Stimulated activated naive CD4-positive, alpha-beta T cell (primary cell): ENCODE measurements at regions not wholly inside any gene's neighbourhood (a gene's known extent, or its start where the extent isn't known, plus 50 kb on each side); places are given as distances from the start of the nearest gene placed in this dataset.
"Not testable (repeated sequence)": the region's sequence is repeated elsewhere in the genome, so short reads cannot be mapped to it uniquely, and the experiment has no call there.

Source experiments
- DNase-seq, 6 experiments: peaks; one replicate each; lab custom pipeline; 2025; lab: John Stamatoyannopoulos, UW

- no peak for DNase-seq
Measured at GRCh38 chr2:105496271-105496670, 97.4 kb upstream of the FHL2 start.

GRCh38 chr2:105494683-105495425 lies 96.0 kb upstream of the FHL2 start:
- no peak for DNase-seq

GRCh38 chr2:105490956-105491355 lies 92.1 kb upstream of the FHL2 start:
- DNase-seq = no peak

- DNase-seq = no peak
Measured at GRCh38 chr2:105490204-105490603, 91.4 kb upstream of the FHL2 start.

- no peak for DNase-seq
Measured at GRCh38 chr2:105489168-105489878, 90.5 kb upstream of the FHL2 start.

GRCh38 chr2:105488285-105488684 lies 89.4 kb upstream of the FHL2 start:
- no peak for DNase-seq

GRCh38 chr2:105487142-105488069 lies 88.6 kb upstream of the FHL2 start:
- DNase-seq = no peak

GRCh38 chr2:105486762-105487141 lies 87.9 kb upstream of the FHL2 start:
- no peak for DNase-seq

GRCh38 chr2:105478670-105479069 lies 79.8 kb upstream of the FHL2 start:
- DNase-seq = no peak

GRCh38 chr2:105477050-105477620 lies 78.3 kb upstream of the FHL2 start:
- not testable (repeated sequence) for DNase-seq

GRCh38 chr2:105473011-105473410 lies 74.2 kb upstream of the FHL2 start:
- no peak for DNase-seq

- DNase-seq = no peak
Measured at GRCh38 chr2:105470979-105471378, 72.1 kb upstream of the FHL2 start.

- DNase-seq = no peak
Measured at GRCh38 chr2:105469781-105470180, 70.9 kb upstream of the FHL2 start.

GRCh38 chr2:105468582-105469042 lies 69.8 kb upstream of the FHL2 start:
- DNase-seq = peak in 1 of 6 experiments; percentile 17

GRCh38 chr2:105464325-105464724 lies 65.5 kb upstream of the FHL2 start:
- no peak for DNase-seq

GRCh38 chr2:105460048-105460732 lies 61.3 kb upstream of the FHL2 start:
- no peak for DNase-seq

- DNase-seq = no peak
Measured at GRCh38 chr2:105458076-105458475, 59.2 kb upstream of the FHL2 start.

- no peak for DNase-seq
Measured at GRCh38 chr2:105455488-105456003, 56.7 kb upstream of the FHL2 start.

GRCh38 chr2:105454801-105455485 lies 56.1 kb upstream of the FHL2 start:
- no peak for DNase-seq

- DNase-seq = no peak
Measured at GRCh38 chr2:105451571-105452166, 52.8 kb upstream of the FHL2 start.
